GM23248 (cell line): ENCODE measurements at regions not wholly inside any gene's neighbourhood (a gene's known extent, or its start where the extent isn't known, plus 50 kb on each side); places are given as distances from the start of the nearest gene placed in this dataset.

ENCODE experiments used
- EZH2 ChIP-seq: fragments of 200-600 bp; sonication (generic); IDR thresholded peaks from 2 replicates; pipeline ENCODE4 v1.6.1; 2018; ENCODE audit warnings: antibody characterized with exemption, mild to moderate bottlenecking; ENCODE audit not compliant: insufficient read depth, poor library complexity, severe bottlenecking
- EZH2phosphoT487 ChIP-seq: fragments of 200-600 bp; sonication (generic); IDR thresholded peaks from 2 replicates; pipeline ENCODE4 v1.6.1; 2018; ENCODE audit warnings: antibody characterized with exemption, moderate library complexity, mild to moderate bottlenecking, low read depth; ENCODE audit not compliant: insufficient read depth

- TF ChIP-seq EZH2 (no peak), EZH2phosphoT487 (no peak)
Measured at GRCh38 chr14:44589180-44589579, 82.1 kb upstream of the FSCB start.
